GM18511 (cell line): ENCODE measurements at regions not wholly inside any gene's neighbourhood (a gene's known extent, or its start where the extent isn't known, plus 50 kb on each side); places are given as distances from the start of the nearest gene placed in this dataset.

Experiments
- ATAC-seq: cut with Tn5 transposase; IDR thresholded peaks from one replicate; pipeline ENCODE4 v1.9.1; 2021; ENCODE audit warnings: mild to moderate bottlenecking, moderate library complexity; ENCODE audit not compliant: unreplicated experiment

- no peak for ATAC-seq
These were observed 416.5 kb downstream of the GABRG2 start for GRCh38 chr5:162484095-162484494.

GRCh38 chr5:162484986-162485385, 417.4 kb downstream of the GABRG2 start:
- no peak for ATAC-seq

- no peak for ATAC-seq
These were observed 418.2 kb downstream of the GABRG2 start for GRCh38 chr5:162485666-162486292.

- no peak for ATAC-seq
These were observed 420.3 kb downstream of the GABRG2 start for GRCh38 chr5:162487528-162488525.

- no peak for ATAC-seq
These were observed 428.7 kb downstream of the GABRG2 start for GRCh38 chr5:162496100-162496808.

- no peak for ATAC-seq
These were observed 429.9 kb downstream of the GABRG2 start for GRCh38 chr5:162497455-162497854.

- ATAC-seq, result no peak
These were observed 435.2 kb downstream of the GABRG2 start for GRCh38 chr5:162502780-162503179.

GRCh38 chr5:162503796-162504195, 436.2 kb downstream of the GABRG2 start:
- no peak for ATAC-seq

GRCh38 chr5:162512935-162513565, 445.5 kb downstream of the GABRG2 start:
- ATAC-seq, result no peak

- ATAC-seq, result no peak
These were observed 446.5 kb downstream of the GABRG2 start for GRCh38 chr5:162514116-162514515.

- no peak for ATAC-seq
These were observed 453.3 kb downstream of the GABRG2 start for GRCh38 chr5:162520878-162521277.

GRCh38 chr5:162529209-162529608, 461.6 kb downstream of the GABRG2 start:
- ATAC-seq, result no peak

- no peak for ATAC-seq
These were observed 462.3 kb downstream of the GABRG2 start for GRCh38 chr5:162529886-162530285.

GRCh38 chr5:162543437-162543836, 475.9 kb downstream of the GABRG2 start:
- no peak for ATAC-seq

GRCh38 chr5:162544905-162545304, 477.3 kb downstream of the GABRG2 start:
- ATAC-seq, result no peak

- ATAC-seq, result no peak
These were observed 482.7 kb downstream of the GABRG2 start for GRCh38 chr5:162550236-162550635.

GRCh38 chr5:162558120-162558519, 490.5 kb downstream of the GABRG2 start:
- ATAC-seq, result no peak

- ATAC-seq, result no peak
These were observed 500.1 kb downstream of the GABRG2 start for GRCh38 chr5:162567644-162568043.

- no peak for ATAC-seq
These were observed 506.2 kb downstream of the GABRG2 start for GRCh38 chr5:162573758-162574157.

- no peak for ATAC-seq
These were observed 524.2 kb downstream of the GABRG2 start for GRCh38 chr5:162591724-162592123.

- ATAC-seq, result peak; percentile 69
These were observed 526.3 kb downstream of the GABRG2 start for GRCh38 chr5:162593881-162594280.
